ENCODE measurements at regions not wholly inside any gene's neighbourhood (a gene's known extent, or its start where the extent isn't known, plus 50 kb on each side); places are given as distances from the start of the nearest gene placed in this dataset.

GRCh38 chr16:80463326-80463725 is 77.5 kb upstream of the DYNLRB2 start:
- H3K9me3 Mint-ChIP-seq (ENCODE audit: unreplicated experiment): no peaks in the 10 kb centered on the region
- POLR2A ChIA-PET: no interaction called here
- H3K27me3 Mint-ChIP-seq (ENCODE audit: insufficient read depth, unreplicated experiment): no peaks in the 10 kb centered on the region
- peaks cover 10% of the 10 kb centered on the region for H3K4me1 Mint-ChIP-seq (ENCODE audit: insufficient read depth, unreplicated experiment)
- CTCF ChIA-PET: interaction anchor here (0.5 to 1.1 kb wide), 4 partner anchors 11 to 1135 kb away, joined by 3 read pairs; no protein-coding TSS in a partner anchor
- TF ChIP-seq, protein P1, sequence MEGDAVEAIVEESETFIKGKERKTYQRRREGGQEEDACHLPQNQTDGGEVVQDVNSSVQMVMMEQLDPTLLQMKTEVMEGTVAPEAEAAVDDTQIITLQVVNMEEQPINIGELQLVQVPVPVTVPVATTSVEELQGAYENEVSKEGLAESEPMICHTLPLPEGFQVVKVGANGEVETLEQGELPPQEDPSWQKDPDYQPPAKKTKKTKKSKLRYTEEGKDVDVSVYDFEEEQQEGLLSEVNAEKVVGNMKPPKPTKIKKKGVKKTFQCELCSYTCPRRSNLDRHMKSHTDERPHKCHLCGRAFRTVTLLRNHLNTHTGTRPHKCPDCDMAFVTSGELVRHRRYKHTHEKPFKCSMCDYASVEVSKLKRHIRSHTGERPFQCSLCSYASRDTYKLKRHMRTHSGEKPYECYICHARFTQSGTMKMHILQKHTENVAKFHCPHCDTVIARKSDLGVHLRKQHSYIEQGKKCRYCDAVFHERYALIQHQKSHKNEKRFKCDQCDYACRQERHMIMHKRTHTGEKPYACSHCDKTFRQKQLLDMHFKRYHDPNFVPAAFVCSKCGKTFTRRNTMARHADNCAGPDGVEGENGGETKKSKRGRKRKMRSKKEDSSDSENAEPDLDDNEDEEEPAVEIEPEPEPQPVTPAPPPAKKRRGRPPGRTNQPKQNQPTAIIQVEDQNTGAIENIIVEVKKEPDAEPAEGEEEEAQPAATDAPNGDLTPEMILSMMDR (IDR thresholded peaks at IDR 0.05; ENCODE audit: unreplicated experiment): no peak
- no peak overlapping the region for H3K27ac Mint-ChIP-seq (ENCODE audit: low read depth, unreplicated experiment)
- no peak overlapping the region for H3K4me3 Mint-ChIP-seq (ENCODE audit: unreplicated experiment)
- H3K36me3 Mint-ChIP-seq (ENCODE audit: insufficient read depth, unreplicated experiment): peaks cover 6% of the 10 kb centered on the region
- no TSS peak for BruUV-seq (replicated peaks)
- intact Hi-C loops (cut with micrococcal nuclease): loop anchor here (10.0 kb wide), 2 partner anchors 469 to 1959 kb away; no protein-coding TSS in a partner anchor
- no peak for DNase-seq (ENCODE audit: unreplicated experiment)

DNA sequence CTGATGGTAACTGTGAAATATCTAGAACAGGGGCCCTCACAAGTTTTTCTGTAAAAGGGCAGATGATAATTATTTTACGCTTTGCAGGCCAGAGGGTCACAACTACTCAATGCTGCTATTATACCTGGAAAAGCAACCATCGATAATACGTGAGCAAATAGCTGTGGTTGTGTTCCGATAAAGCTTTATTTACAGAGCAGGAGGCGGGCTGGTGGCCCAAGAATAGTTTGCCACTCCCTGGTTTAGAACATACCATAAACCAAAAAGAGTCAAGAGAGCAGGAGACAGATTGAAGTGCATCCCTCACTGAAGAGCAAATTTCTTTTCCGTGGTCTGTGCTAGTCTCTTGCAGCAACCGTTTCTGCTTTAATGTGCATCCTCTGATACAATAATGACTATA is 77.9 kb upstream of the DYNLRB2 start:
- H3K4me1 Mint-ChIP-seq (ENCODE audit: insufficient read depth, unreplicated experiment): peaks cover 10% of the 10 kb centered on the region

DNA sequence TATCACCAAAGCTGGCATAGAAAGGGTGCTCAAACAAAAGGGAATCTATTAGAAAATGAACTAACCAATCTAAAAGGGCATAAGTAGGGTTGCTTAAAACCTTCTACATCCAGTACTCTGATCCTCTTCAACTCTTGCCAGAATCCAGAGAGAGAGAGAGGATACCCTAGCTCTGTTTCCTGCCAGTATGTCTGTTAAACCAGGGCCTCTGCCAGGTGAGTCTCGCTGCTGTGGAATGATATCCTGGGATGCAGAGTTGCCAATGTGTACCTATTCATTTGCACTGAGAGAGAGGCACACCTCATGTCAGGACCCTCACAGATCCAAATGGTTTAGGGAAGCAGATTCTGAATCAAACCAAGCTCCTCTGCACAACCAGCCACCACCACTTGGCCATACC is 79.8 kb upstream of the DYNLRB2 start:
- CTCF ChIA-PET: interaction anchor here (1.0 kb wide), 1 partner anchor 9 kb away, joined by 3 read pairs; no protein-coding TSS in a partner anchor

More for the DNA sequence above, 77.9 kb upstream of the DYNLRB2 start:
- ChIA-PET POLR2A (no interaction called here), CTCF (interaction anchor here (0.5 to 1.1 kb wide), 4 partner anchors 11 to 1135 kb away, joined by 3 read pairs; no protein-coding TSS in a partner anchor)
- TF ChIP-seq, protein P1 (IDR thresholded peaks at IDR 0.05; ENCODE audit: unreplicated experiment): no peak
- no TSS peak for BruUV-seq (replicated peaks)
- Mint-ChIP-seq H3K9me3 (ENCODE audit: unreplicated experiment) (no peaks in the 10 kb centered on the region), H3K4me3 (ENCODE audit: unreplicated experiment) (no peak overlapping the region), H3K27ac (ENCODE audit: low read depth, unreplicated experiment) (no peak overlapping the region), H3K27me3 (ENCODE audit: insufficient read depth, unreplicated experiment) (no peaks in the 10 kb centered on the region), H3K36me3 (ENCODE audit: insufficient read depth, unreplicated experiment) (peaks cover 6% of the 10 kb centered on the region)
- intact Hi-C loops (cut with micrococcal nuclease): loop anchor here (10.0 kb wide), 2 partner anchors 468 to 1958 kb away; no protein-coding TSS in a partner anchor
- no peak for DNase-seq (ENCODE audit: unreplicated experiment)

GRCh38 chr16:80459966-80460365 is 80.8 kb upstream of the DYNLRB2 start:
- Mint-ChIP-seq H3K27me3 (ENCODE audit: insufficient read depth, unreplicated experiment) (no peaks in the 10 kb centered on the region), H3K4me3 (ENCODE audit: unreplicated experiment) (no peak overlapping the region), H3K27ac (ENCODE audit: low read depth, unreplicated experiment) (no peak overlapping the region), H3K9me3 (ENCODE audit: unreplicated experiment) (no peaks in the 10 kb centered on the region), H3K4me1 (ENCODE audit: insufficient read depth, unreplicated experiment) (peaks cover 10% of the 10 kb centered on the region), H3K36me3 (ENCODE audit: insufficient read depth, unreplicated experiment) (peaks cover 6% of the 10 kb centered on the region)
- no peak for DNase-seq (ENCODE audit: unreplicated experiment)
- ChIA-PET CTCF (no interaction called here), POLR2A (no interaction called here)
- no TSS peak for BruUV-seq (replicated peaks)
- TF ChIP-seq, protein P1 (IDR thresholded peaks at IDR 0.05; ENCODE audit: unreplicated experiment): no peak
- intact Hi-C loops (cut with micrococcal nuclease): loop anchor here (5.0 to 10.0 kb wide), 3 partner anchors 298 to 1955 kb away; no protein-coding TSS in a partner anchor

More for the DNA sequence above, 79.8 kb upstream of the DYNLRB2 start:
- peaks cover 6% of the 10 kb centered on the region for H3K36me3 Mint-ChIP-seq (ENCODE audit: insufficient read depth, unreplicated experiment)
- DNase-seq (ENCODE audit: unreplicated experiment): no peak
- no peaks in the 10 kb centered on the region for H3K27me3 Mint-ChIP-seq (ENCODE audit: insufficient read depth, unreplicated experiment)
- peaks cover 10% of the 10 kb centered on the region for H3K4me1 Mint-ChIP-seq (ENCODE audit: insufficient read depth, unreplicated experiment)
- POLR2A ChIA-PET: no interaction called here
- intact Hi-C loops (cut with micrococcal nuclease): loop anchor here (10.0 kb wide), 2 partner anchors 466 to 1956 kb away; no protein-coding TSS in a partner anchor
- BruUV-seq (replicated peaks): no TSS peak
- H3K9me3 Mint-ChIP-seq (ENCODE audit: unreplicated experiment): no peaks in the 10 kb centered on the region
- H3K4me3 Mint-ChIP-seq (ENCODE audit: unreplicated experiment): no peak overlapping the region
- TF ChIP-seq, protein P1 (IDR thresholded peaks at IDR 0.05; ENCODE audit: unreplicated experiment): no peak
- H3K27ac Mint-ChIP-seq (ENCODE audit: low read depth, unreplicated experiment): no peak overlapping the region

Measured in MCF 10A (cell line).